GM12891 (cell line): ENCODE measurements at regions not wholly inside any gene's neighbourhood (a gene's known extent, or its start where the extent isn't known, plus 50 kb on each side); places are given as distances from the start of the nearest gene placed in this dataset.

Experiments
- PAX5 ChIP-seq: IDR thresholded peaks from 2 replicates; pipeline ENCODE4 v1.6.1; 2011; ENCODE audit warnings: low read length, moderate library complexity, mild to moderate bottlenecking; ENCODE audit not compliant: insufficient read depth, severe bottlenecking
- POLR2A ChIP-seq: IDR thresholded peaks from 2 replicates; pipeline ENCODE4 v1.6.1; 2011; ENCODE audit warnings: low read depth, low read length, control low read depth
- POLR2AphosphoS5 ChIP-seq: IDR thresholded peaks from 2 replicates; pipeline ENCODE4 v1.6.1; 2011; ENCODE audit warnings: low read depth, low read length, control low read depth
- POU2F2 ChIP-seq: IDR thresholded peaks from 2 replicates; pipeline ENCODE4 v1.6.1; 2011; ENCODE audit warnings: low read depth, mild to moderate bottlenecking, control low read depth, low read length, moderate library complexity
- SPI1 ChIP-seq: IDR thresholded peaks from 2 replicates; pipeline ENCODE4 v1.6.1; 2011; ENCODE audit warnings: low read depth, low read length, control low read depth
- TAF1 ChIP-seq: IDR thresholded peaks from 2 replicates; pipeline ENCODE4 v1.6.1; 2011; ENCODE audit warnings: low read depth, low read length, control low read depth

- TF ChIP-seq POLR2AphosphoS5: no peak
- TF ChIP-seq TAF1: no peak
- no peak for TF ChIP-seq POLR2A
- TF ChIP-seq SPI1: no peak
- TF ChIP-seq PAX5: no peak
- TF ChIP-seq POU2F2: no peak
Observed at GRCh38 chr9:81498576-81498975, 190.8 kb downstream of the TLE1 start.
